ENCODE measurements at regions not wholly inside any gene's neighbourhood (a gene's known extent, or its start where the extent isn't known, plus 50 kb on each side); places are given as distances from the start of the nearest gene placed in this dataset.

DNA sequence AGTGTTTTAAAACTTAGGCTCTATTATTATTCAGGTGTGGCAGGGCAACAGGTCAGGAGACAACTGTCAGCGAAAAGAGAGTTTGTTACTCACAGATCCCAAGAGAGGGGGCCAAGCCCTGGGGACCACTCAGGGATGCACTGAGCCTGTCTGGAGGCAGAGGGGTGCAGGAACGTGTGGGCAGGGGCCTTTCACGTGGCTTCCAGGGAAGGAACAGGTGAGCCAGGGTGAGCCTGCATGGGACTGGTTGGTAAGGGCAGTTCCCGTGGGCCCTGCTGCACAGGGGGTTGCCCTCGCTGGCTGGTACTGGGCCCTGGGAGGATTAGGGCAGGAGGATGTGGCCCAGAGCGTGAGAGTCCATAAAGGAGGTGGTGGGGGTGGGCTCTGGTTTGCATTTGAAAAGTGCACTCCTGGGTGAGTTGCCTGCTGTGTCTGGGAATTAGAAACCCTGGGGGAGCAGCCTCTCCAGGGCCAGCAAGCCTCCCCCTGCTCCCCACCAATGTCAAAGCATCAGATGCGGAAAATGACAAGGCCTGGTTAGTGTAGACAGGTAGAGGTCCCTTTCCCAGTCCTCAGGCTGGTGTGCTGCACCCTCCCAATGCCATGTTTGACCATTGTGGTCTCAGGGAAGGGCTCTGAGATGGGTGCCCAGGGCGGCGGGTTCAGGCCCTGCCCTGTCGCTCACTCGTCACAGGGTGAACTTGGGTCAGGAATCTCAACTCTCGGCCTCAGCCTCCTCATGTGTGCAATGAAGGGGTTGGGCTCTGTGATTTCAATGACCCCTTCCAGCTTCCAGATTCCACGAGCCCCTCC lies 127.4 kb upstream of the RPS6KA2 start:
- CTCF ChIA-PET (ENCODE audit: unreplicated experiment), result no interaction called here
- intact Hi-C loops (cut with micrococcal nuclease; ENCODE audit: unreplicated experiment), result no loop called here

DNA sequence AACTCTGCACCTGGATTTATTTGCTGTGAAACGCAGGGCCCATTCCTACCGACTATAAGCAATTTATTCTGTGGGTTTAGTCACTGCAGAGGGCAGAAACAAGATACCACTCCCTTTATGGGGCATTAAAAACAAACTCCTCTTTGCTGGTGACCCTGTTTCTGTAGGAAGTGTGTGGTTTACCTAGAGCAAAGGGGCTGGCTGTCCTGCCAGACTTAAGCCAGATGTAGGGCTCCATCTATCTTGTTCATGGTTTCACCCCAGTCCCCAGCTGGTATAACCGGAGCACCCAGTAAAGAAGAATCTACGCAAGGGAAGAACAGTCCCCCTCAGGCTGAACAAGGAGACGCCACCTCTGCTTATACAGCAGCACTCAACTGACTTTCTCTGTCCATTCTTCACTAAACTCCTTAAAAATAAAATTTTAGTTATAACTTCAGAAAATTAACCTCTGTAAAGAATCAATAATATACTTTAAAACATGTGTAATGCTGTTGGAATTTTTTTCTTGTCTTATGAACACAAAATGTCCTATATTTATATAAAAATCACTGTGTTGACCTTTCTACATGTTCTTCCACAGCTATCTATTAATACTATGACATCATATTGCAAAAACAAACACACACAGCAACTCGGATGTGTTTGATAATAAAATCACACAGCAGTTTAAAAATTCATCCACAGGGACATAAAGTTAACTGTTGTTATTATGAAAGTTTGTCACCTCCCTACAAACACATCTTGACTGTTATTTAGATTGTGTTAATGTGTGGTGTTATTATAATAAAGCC lies 126.1 kb upstream of the RPS6KA2 start:
- Histone ChIP-seq H3K4me2 (ENCODE audit: low read length) (no peak overlapping the region), H4K20me1 (ENCODE audit: insufficient read depth, low read length) (no peaks in the 10 kb centered on the region), H3K9me3 (ENCODE audit: low read length) (no peaks in the 10 kb centered on the region), H3K36me3 (ENCODE audit: insufficient read depth, low read length) (no peaks in the 10 kb centered on the region), H3K27ac (ENCODE audit: low read depth, low read length, poor library complexity, severe bottlenecking) (no peak overlapping the region), H2AFZ (ENCODE audit: low read length) (no peak overlapping the region), H3K4me3 (ENCODE audit: low read depth, low read length, poor library complexity, severe bottlenecking) (no peak overlapping the region), H3K9me2 (ENCODE audit: insufficient read depth, low read length) (no peaks in the 10 kb centered on the region), H3K79me2 (ENCODE audit: insufficient read depth, low read depth, low read length) (no peaks in the 10 kb centered on the region), H3K4me1 (ENCODE audit: insufficient read depth, low read length, poor library complexity, severe bottlenecking) (no peaks in the 10 kb centered on the region)
- intact Hi-C loops (cut with micrococcal nuclease; ENCODE audit: unreplicated experiment), result no loop called here
- CTCF ChIA-PET (ENCODE audit: unreplicated experiment), result no interaction called here
- DNase-seq (ENCODE audit: low spot score), result no peak
- no TSS peak for BruUV-seq (replicated peaks)
- POLR2A ChIA-PET, result no interaction called here
- no peak for TF ChIP-seq EZH2phosphoT487 (IDR thresholded peaks at IDR 0.05; ENCODE audit: borderline replicate concordance, low read depth, low read length)
- TF ChIP-seq, protein P1, sequence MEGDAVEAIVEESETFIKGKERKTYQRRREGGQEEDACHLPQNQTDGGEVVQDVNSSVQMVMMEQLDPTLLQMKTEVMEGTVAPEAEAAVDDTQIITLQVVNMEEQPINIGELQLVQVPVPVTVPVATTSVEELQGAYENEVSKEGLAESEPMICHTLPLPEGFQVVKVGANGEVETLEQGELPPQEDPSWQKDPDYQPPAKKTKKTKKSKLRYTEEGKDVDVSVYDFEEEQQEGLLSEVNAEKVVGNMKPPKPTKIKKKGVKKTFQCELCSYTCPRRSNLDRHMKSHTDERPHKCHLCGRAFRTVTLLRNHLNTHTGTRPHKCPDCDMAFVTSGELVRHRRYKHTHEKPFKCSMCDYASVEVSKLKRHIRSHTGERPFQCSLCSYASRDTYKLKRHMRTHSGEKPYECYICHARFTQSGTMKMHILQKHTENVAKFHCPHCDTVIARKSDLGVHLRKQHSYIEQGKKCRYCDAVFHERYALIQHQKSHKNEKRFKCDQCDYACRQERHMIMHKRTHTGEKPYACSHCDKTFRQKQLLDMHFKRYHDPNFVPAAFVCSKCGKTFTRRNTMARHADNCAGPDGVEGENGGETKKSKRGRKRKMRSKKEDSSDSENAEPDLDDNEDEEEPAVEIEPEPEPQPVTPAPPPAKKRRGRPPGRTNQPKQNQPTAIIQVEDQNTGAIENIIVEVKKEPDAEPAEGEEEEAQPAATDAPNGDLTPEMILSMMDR (conservative IDR thresholded peaks at IDR 0.05; ENCODE audit: low read length), result no peak

More for the DNA sequence above, 127.4 kb upstream of the RPS6KA2 start:
- no peak overlapping the region for H3K27ac ChIP-seq (ENCODE audit: low read depth, low read length, poor library complexity, severe bottlenecking)
- H3K4me3 ChIP-seq (ENCODE audit: low read depth, low read length, poor library complexity, severe bottlenecking), result no peak overlapping the region
- H3K9me2 ChIP-seq (ENCODE audit: insufficient read depth, low read length), result no peaks in the 10 kb centered on the region
- no TSS peak for BruUV-seq (replicated peaks)
- TF ChIP-seq, protein P1 (conservative IDR thresholded peaks at IDR 0.05; ENCODE audit: low read length), result no peak
- TF ChIP-seq EZH2phosphoT487 (IDR thresholded peaks at IDR 0.05; ENCODE audit: borderline replicate concordance, low read depth, low read length), result no peak
- no peaks in the 10 kb centered on the region for H3K9me3 ChIP-seq (ENCODE audit: low read length)
- H4K20me1 ChIP-seq (ENCODE audit: insufficient read depth, low read length), result no peaks in the 10 kb centered on the region
- H3K4me2 ChIP-seq (ENCODE audit: low read length), result no peak overlapping the region
- no peaks in the 10 kb centered on the region for H3K79me2 ChIP-seq (ENCODE audit: insufficient read depth, low read depth, low read length)
- H3K36me3 ChIP-seq (ENCODE audit: insufficient read depth, low read length), result no peaks in the 10 kb centered on the region
- no peak overlapping the region for H2AFZ ChIP-seq (ENCODE audit: low read length)
- POLR2A ChIA-PET, result no interaction called here
- no peaks in the 10 kb centered on the region for H3K4me1 ChIP-seq (ENCODE audit: insufficient read depth, low read length, poor library complexity, severe bottlenecking)
- DNase-seq (ENCODE audit: low spot score), result no peak

GRCh38 chr6:166752097-166752496 lies 125.0 kb upstream of the RPS6KA2 start:
- H3K79me2 ChIP-seq (ENCODE audit: insufficient read depth, low read depth, low read length), result no peaks in the 10 kb centered on the region
- intact Hi-C loops (cut with micrococcal nuclease; ENCODE audit: unreplicated experiment), result no loop called here
- BruUV-seq (replicated peaks), result no TSS peak
- H3K4me2 ChIP-seq (ENCODE audit: low read length), result no peak overlapping the region
- no peak for DNase-seq (ENCODE audit: low spot score)
- no peak for TF ChIP-seq EZH2phosphoT487 (IDR thresholded peaks at IDR 0.05; ENCODE audit: borderline replicate concordance, low read depth, low read length)
- TF ChIP-seq, protein P1 (conservative IDR thresholded peaks at IDR 0.05; ENCODE audit: low read length), result no peak
- no peak overlapping the region for H3K27ac ChIP-seq (ENCODE audit: low read depth, low read length, poor library complexity, severe bottlenecking)
- no peak overlapping the region for H2AFZ ChIP-seq (ENCODE audit: low read length)
- CTCF ChIA-PET (ENCODE audit: unreplicated experiment), result no interaction called here
- no peaks in the 10 kb centered on the region for H3K9me2 ChIP-seq (ENCODE audit: insufficient read depth, low read length)
- H3K4me3 ChIP-seq (ENCODE audit: low read depth, low read length, poor library complexity, severe bottlenecking), result no peak overlapping the region
- peaks cover 3% of the 10 kb centered on the region for H3K4me1 ChIP-seq (ENCODE audit: insufficient read depth, low read length, poor library complexity, severe bottlenecking)
- POLR2A ChIA-PET, result no interaction called here
- no peaks in the 10 kb centered on the region for H4K20me1 ChIP-seq (ENCODE audit: insufficient read depth, low read length)
- no peaks in the 10 kb centered on the region for H3K9me3 ChIP-seq (ENCODE audit: low read length)
- H3K36me3 ChIP-seq (ENCODE audit: insufficient read depth, low read length), result no peaks in the 10 kb centered on the region
